Activated naive CD8-positive, alpha-beta T cell treated with anti-CD3 and anti-CD28 coated beads, Interleukin-2, amount 50 U/mL, for 24 hours (primary cell): ENCODE measurements at regions not wholly inside any gene's neighbourhood (a gene's known extent, or its start where the extent isn't known, plus 50 kb on each side); places are given as distances from the start of the nearest gene placed in this dataset.

Experiments used
- ATAC-seq: fragments of 150-1000 bp; cut with Tn5 transposase; one replicate; pipeline ENCODE4 v1.10.0; 2021
- DNase-seq: peaks from one replicate; pipeline ENCODE4 v3.0.0; 2021
- H3K27ac Mint-ChIP-seq: one replicate; pipeline ENCODE4 v1.8.0; 2021; ENCODE audit warnings: mild to moderate bottlenecking, mixed read lengths
- H3K27me3 Mint-ChIP-seq: one replicate; pipeline ENCODE4 v1.8.0; 2021; ENCODE audit warnings: mixed read lengths
- H3K36me3 Mint-ChIP-seq: one replicate; pipeline ENCODE4 v1.8.0; 2021; ENCODE audit warnings: low read depth, mixed read lengths
- H3K4me1 Mint-ChIP-seq: one replicate; pipeline ENCODE4 v1.8.0; 2021; ENCODE audit warnings: mixed read lengths
- H3K4me3 Mint-ChIP-seq: one replicate; pipeline ENCODE4 v1.8.0; 2021; ENCODE audit warnings: mild to moderate bottlenecking, moderate library complexity, mixed read lengths
- H3K9me3 Mint-ChIP-seq: one replicate; pipeline ENCODE4 v1.8.0; 2021; ENCODE audit warnings: mixed read lengths

GRCh38 chr4:123043793-123044425 lies 121.5 kb upstream of the NUDT6 start:
- Mint-ChIP-seq H3K4me3 (no peak overlapping the region), H3K27me3 (no peaks in the 10 kb centered on the region), H3K36me3 (peaks cover 76% of the 10 kb centered on the region), H3K4me1 (no peaks in the 10 kb centered on the region), H3K9me3 (peaks cover 51% of the 10 kb centered on the region), H3K27ac (no peak overlapping the region)
- no peak for ATAC-seq
- DNase-seq = no peak

- Mint-ChIP-seq H3K4me1 (peaks cover 1% of the 10 kb centered on the region), H3K27me3 (no peaks in the 10 kb centered on the region), H3K36me3 (peaks cover 78% of the 10 kb centered on the region), H3K9me3 (peaks cover 67% of the 10 kb centered on the region), H3K4me3 (no peak overlapping the region), H3K27ac (no peak overlapping the region)
- ATAC-seq (no peak), DNase-seq (no peak)
Observed at GRCh38 chr4:123046096-123046495, 123.7 kb upstream of the NUDT6 start.

GRCh38 chr4:123050018-123050417 lies 127.6 kb upstream of the NUDT6 start:
- peaks cover 67% of the 10 kb centered on the region for H3K36me3 Mint-ChIP-seq
- no peak overlapping the region for H3K4me3 Mint-ChIP-seq
- H3K9me3 Mint-ChIP-seq = peaks cover 53% of the 10 kb centered on the region
- H3K4me1 Mint-ChIP-seq = peaks cover 1% of the 10 kb centered on the region
- H3K27me3 Mint-ChIP-seq = no peaks in the 10 kb centered on the region
- ATAC-seq (no peak), DNase-seq (no peak)
- no peak overlapping the region for H3K27ac Mint-ChIP-seq

- DNase-seq (no peak), ATAC-seq (no peak)
- Mint-ChIP-seq H3K9me3 (peaks cover 47% of the 10 kb centered on the region), H3K27me3 (no peaks in the 10 kb centered on the region), H3K4me1 (peaks cover 1% of the 10 kb centered on the region), H3K27ac (no peak overlapping the region), H3K36me3 (peaks cover 58% of the 10 kb centered on the region), H3K4me3 (no peak overlapping the region)
Observed at GRCh38 chr4:123052007-123052406, 129.6 kb upstream of the NUDT6 start.

- no peak for DNase-seq
- no peak overlapping the region for H3K4me3 Mint-ChIP-seq
- no peaks in the 10 kb centered on the region for H3K27me3 Mint-ChIP-seq
- H3K27ac Mint-ChIP-seq = no peak overlapping the region
- H3K9me3 Mint-ChIP-seq = peaks cover 27% of the 10 kb centered on the region
- no peaks in the 10 kb centered on the region for H3K4me1 Mint-ChIP-seq
- H3K36me3 Mint-ChIP-seq = peaks cover 53% of the 10 kb centered on the region
- ATAC-seq = no peak
Observed at GRCh38 chr4:123055943-123056342, 133.5 kb upstream of the NUDT6 start.

- H3K27ac Mint-ChIP-seq = no peak overlapping the region
- no peaks in the 10 kb centered on the region for H3K27me3 Mint-ChIP-seq
- H3K9me3 Mint-ChIP-seq = peaks cover 10% of the 10 kb centered on the region
- no peak overlapping the region for H3K4me3 Mint-ChIP-seq
- no peak for ATAC-seq
- no peaks in the 10 kb centered on the region for H3K4me1 Mint-ChIP-seq
- H3K36me3 Mint-ChIP-seq = peaks cover 39% of the 10 kb centered on the region
- DNase-seq = no peak
Observed at GRCh38 chr4:123060039-123060770, 137.8 kb upstream of the NUDT6 start.

- Mint-ChIP-seq H3K36me3 (peaks cover 22% of the 10 kb centered on the region), H3K27me3 (no peaks in the 10 kb centered on the region), H3K4me1 (no peaks in the 10 kb centered on the region), H3K4me3 (no peak overlapping the region), H3K27ac (no peak overlapping the region), H3K9me3 (no peaks in the 10 kb centered on the region)
- no peak for DNase-seq
- ATAC-seq = no peak
Observed at GRCh38 chr4:123064390-123064789, 142.0 kb upstream of the NUDT6 start.

- H3K27ac Mint-ChIP-seq = no peak overlapping the region
- no peak for ATAC-seq
- H3K36me3 Mint-ChIP-seq = peaks cover 2% of the 10 kb centered on the region
- H3K4me1 Mint-ChIP-seq = no peaks in the 10 kb centered on the region
- DNase-seq = no peak
- no peak overlapping the region for H3K4me3 Mint-ChIP-seq
- H3K9me3 Mint-ChIP-seq = no peaks in the 10 kb centered on the region
- H3K27me3 Mint-ChIP-seq = no peaks in the 10 kb centered on the region
Observed at GRCh38 chr4:123068081-123068480, 145.7 kb upstream of the NUDT6 start.

GRCh38 chr4:123072060-123072459 lies 149.7 kb upstream of the NUDT6 start:
- Mint-ChIP-seq H3K9me3 (no peaks in the 10 kb centered on the region), H3K27me3 (no peaks in the 10 kb centered on the region), H3K4me3 (no peak overlapping the region), H3K27ac (no peak overlapping the region), H3K36me3 (peaks cover 5% of the 10 kb centered on the region), H3K4me1 (no peaks in the 10 kb centered on the region)
- no peak for DNase-seq
- ATAC-seq = no peak

GRCh38 chr4:123073650-123074049 lies 151.3 kb upstream of the NUDT6 start:
- Mint-ChIP-seq H3K27ac (no peak overlapping the region), H3K9me3 (no peaks in the 10 kb centered on the region), H3K4me3 (no peak overlapping the region), H3K4me1 (no peaks in the 10 kb centered on the region), H3K27me3 (no peaks in the 10 kb centered on the region), H3K36me3 (peaks cover 7% of the 10 kb centered on the region)
- DNase-seq (no peak), ATAC-seq (no peak)

GRCh38 chr4:123077330-123077729 lies 154.9 kb upstream of the NUDT6 start:
- no peak overlapping the region for H3K27ac Mint-ChIP-seq
- H3K9me3 Mint-ChIP-seq = no peaks in the 10 kb centered on the region
- ATAC-seq (no peak), DNase-seq (no peak)
- peaks cover 21% of the 10 kb centered on the region for H3K36me3 Mint-ChIP-seq
- H3K4me3 Mint-ChIP-seq = no peak overlapping the region
- no peaks in the 10 kb centered on the region for H3K4me1 Mint-ChIP-seq
- H3K27me3 Mint-ChIP-seq = no peaks in the 10 kb centered on the region

- peaks cover 36% of the 10 kb centered on the region for H3K36me3 Mint-ChIP-seq
- H3K4me1 Mint-ChIP-seq = peaks cover 4% of the 10 kb centered on the region
- no peak overlapping the region for H3K4me3 Mint-ChIP-seq
- H3K27me3 Mint-ChIP-seq = no peaks in the 10 kb centered on the region
- no peaks in the 10 kb centered on the region for H3K9me3 Mint-ChIP-seq
- ATAC-seq (no peak), DNase-seq (no peak)
- H3K27ac Mint-ChIP-seq = no peak overlapping the region
Observed at GRCh38 chr4:123081971-123082370, 159.6 kb upstream of the NUDT6 start.

GRCh38 chr4:123083646-123084045 lies 161.2 kb upstream of the NUDT6 start:
- H3K4me3 Mint-ChIP-seq = no peak overlapping the region
- no peak overlapping the region for H3K27ac Mint-ChIP-seq
- H3K27me3 Mint-ChIP-seq = no peaks in the 10 kb centered on the region
- no peak for DNase-seq
- peaks cover 4% of the 10 kb centered on the region for H3K4me1 Mint-ChIP-seq
- no peaks in the 10 kb centered on the region for H3K9me3 Mint-ChIP-seq
- no peak for ATAC-seq
- H3K36me3 Mint-ChIP-seq = peaks cover 40% of the 10 kb centered on the region

- H3K4me3 Mint-ChIP-seq = no peak overlapping the region
- H3K9me3 Mint-ChIP-seq = no peaks in the 10 kb centered on the region
- DNase-seq (no peak), ATAC-seq (no peak)
- no peak overlapping the region for H3K27ac Mint-ChIP-seq
- peaks cover 6% of the 10 kb centered on the region for H3K4me1 Mint-ChIP-seq
- no peaks in the 10 kb centered on the region for H3K27me3 Mint-ChIP-seq
- H3K36me3 Mint-ChIP-seq = peaks cover 36% of the 10 kb centered on the region
Observed at GRCh38 chr4:123088501-123088900, 166.1 kb upstream of the NUDT6 start.

GRCh38 chr4:123090886-123091285 lies 168.5 kb upstream of the NUDT6 start:
- no peak for ATAC-seq
- no peak overlapping the region for H3K27ac Mint-ChIP-seq
- peaks cover 4% of the 10 kb centered on the region for H3K4me1 Mint-ChIP-seq

More at GRCh38 chr4:123090886-123091285, 168.5 kb upstream of the NUDT6 start:
- H3K9me3 Mint-ChIP-seq = no peaks in the 10 kb centered on the region
- no peaks in the 10 kb centered on the region for H3K27me3 Mint-ChIP-seq
- H3K36me3 Mint-ChIP-seq = peaks cover 31% of the 10 kb centered on the region
- H3K4me3 Mint-ChIP-seq = no peak overlapping the region
- DNase-seq = no peak
